NT2/D1 (cell line): ENCODE measurements at regions not wholly inside any gene's neighbourhood (a gene's known extent, or its start where the extent isn't known, plus 50 kb on each side); places are given as distances from the start of the nearest gene placed in this dataset.

Source experiments
- YY1 ChIP-seq: IDR thresholded peaks from 2 replicates; pipeline ENCODE4 v1.6.1; 2011; ENCODE audit not compliant: insufficient read length, insufficient read depth
- ZNF274 ChIP-seq: IDR thresholded peaks from 2 replicates; pipeline ENCODE4 v1.6.1; 2011; ENCODE audit warnings: mild to moderate bottlenecking, low read depth, low read length

DNA sequence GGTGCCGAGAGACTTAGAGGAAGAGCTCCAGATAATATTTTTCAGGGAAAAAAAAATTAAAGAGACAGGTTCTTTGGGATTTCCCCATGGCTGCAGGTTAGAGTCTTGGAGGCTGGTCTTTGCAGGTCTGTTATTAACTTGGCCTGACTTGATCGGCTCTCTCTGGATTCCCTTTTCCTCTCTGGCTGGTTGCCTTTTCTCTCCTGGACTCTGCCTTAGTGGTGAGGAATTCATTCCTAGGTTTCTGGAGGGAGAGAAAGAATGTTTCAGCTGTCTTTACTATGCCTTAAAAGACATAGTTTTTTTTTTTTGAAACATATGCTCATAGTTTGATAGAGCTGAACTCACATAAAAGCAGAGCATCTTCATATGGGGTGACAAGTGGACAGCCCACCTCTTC, 336.3 kb downstream of the BMP4 start:
- TF ChIP-seq YY1 (no peak), ZNF274 (no peak)
